IMR-90 (cell line): ENCODE measurements at regions not wholly inside any gene's neighbourhood (a gene's known extent, or its start where the extent isn't known, plus 50 kb on each side); places are given as distances from the start of the nearest gene placed in this dataset.

Experiments
- ATAC-seq: fragments of 200-7000 bp; cut with Tn5 transposase; 2 replicates; pipeline ENCODE4 v1.9.1; 2020; ENCODE audit warnings: low read depth, mild to moderate bottlenecking, moderate library complexity
- BruUV-seq: library from RNA; stranded (reverse); fragments of 400-500 nt; replicated peaks from 2 replicates; lab custom pipeline; 2021; lab: Mats Ljungman, UMichigan
- CTCF ChIA-PET: fragments of 300-600 bp; formaldehyde crosslinking; extraction: SDS; loops from one replicate; lab custom pipeline; 2021; ENCODE audit warnings: antibody characterized with exemption; lab: Yijun Ruan, JAX
- POLR2A ChIA-PET: fragments of 300-600 bp; sonication (Branson Sonifier 250); formaldehyde crosslinking; loops from one replicate; lab custom pipeline; 2022; ENCODE audit warnings: antibody characterized with exemption; ENCODE audit not compliant: unreplicated experiment; lab: Charles Lee
- DNase-seq: peaks from one replicate; pipeline ENCODE4 v3.0.0; 2013
- H2AFZ ChIP-seq: replicated peaks from 2 replicates; pipeline ENCODE3; 2013; ENCODE audit warnings: low read length, mild to moderate bottlenecking; ENCODE audit not compliant: poor library complexity
- H2AK5ac ChIP-seq: 2 replicates; pipeline ENCODE4 v1.6.1; 2013; ENCODE audit warnings: low read depth, low read length, inconsistent platforms
- H2AK9ac ChIP-seq: replicated peaks from 2 replicates; pipeline ENCODE3; 2013; ENCODE audit warnings: mild to moderate bottlenecking, low read depth, low read length, moderate library complexity; ENCODE audit not compliant: poor library complexity
- H2BK120ac ChIP-seq: 2 replicates; pipeline ENCODE4 v1.6.1; 2013; ENCODE audit warnings: low read depth, low read length, inconsistent platforms
- H2BK15ac ChIP-seq: 3 replicates; pipeline ENCODE4 v1.6.1; 2013; ENCODE audit warnings: low read depth, low read length, inconsistent platforms
- H2BK20ac ChIP-seq: 2 replicates; pipeline ENCODE4 v1.6.1; 2013; ENCODE audit warnings: low read depth, mild to moderate bottlenecking, inconsistent platforms, low read length, moderate library complexity
- H2BK5ac ChIP-seq: 2 replicates; pipeline ENCODE4 v1.6.1; 2013; ENCODE audit warnings: mild to moderate bottlenecking, low read depth, low read length, inconsistent platforms; ENCODE audit not compliant: poor library complexity, severe bottlenecking
- H3K14ac ChIP-seq: replicated peaks from 2 replicates; pipeline ENCODE4 v1.6.1; 2013; ENCODE audit warnings: low read depth, low read length, inconsistent platforms
- H3K18ac ChIP-seq: 2 replicates; pipeline ENCODE4 v1.6.1; 2013; ENCODE audit warnings: low read depth, low read length, control low read depth
- H3K23ac ChIP-seq: 2 replicates; pipeline ENCODE4 v1.6.1; 2013; ENCODE audit warnings: low read depth, low read length, inconsistent platforms
- H3K27ac ChIP-seq: 2 replicates; pipeline ENCODE4 v1.5.1; 2013; ENCODE audit warnings: mild to moderate bottlenecking, control low read depth, low read length; ENCODE audit not compliant: insufficient read depth
- H3K27me3 ChIP-seq: 2 replicates; pipeline ENCODE4 v1.6.1; 2013; ENCODE audit warnings: low read length; ENCODE audit not compliant: control insufficient read depth, insufficient read depth
- H3K36me3 ChIP-seq: 2 replicates; pipeline ENCODE4 v1.6.1; 2013; ENCODE audit warnings: low read length, mixed read lengths; ENCODE audit not compliant: control insufficient read depth, insufficient read depth
- H3K4ac ChIP-seq: 2 replicates; pipeline ENCODE4 v1.6.1; 2013; ENCODE audit warnings: low read depth, low read length, inconsistent platforms
- H3K4me1 ChIP-seq: 2 replicates; pipeline ENCODE4 v1.6.1; 2013; ENCODE audit warnings: low read length, mixed read lengths; ENCODE audit not compliant: control insufficient read depth, insufficient read depth
- H3K4me2 ChIP-seq: 2 replicates; pipeline ENCODE4 v1.6.1; 2013; ENCODE audit warnings: low read depth, mild to moderate bottlenecking, control low read depth, low read length, moderate library complexity
- H3K4me3 ChIP-seq: 2 replicates; pipeline ENCODE4 v1.5.1; 2013; ENCODE audit warnings: low read depth, mild to moderate bottlenecking, control low read depth, low read length, moderate library complexity; ENCODE audit not compliant: insufficient read depth
- H3K56ac ChIP-seq: 2 replicates; pipeline ENCODE4 v1.6.1; 2013; ENCODE audit warnings: low read length, inconsistent platforms; ENCODE audit not compliant: insufficient read depth; ENCODE audit errors: extremely low read depth
- H3K79me1 ChIP-seq, 2 experiments: 2 replicates each; pipeline ENCODE4 v1.6.1; 2013; ENCODE audit warnings: low read length in 2 of 2, inconsistent platforms in 1 of 2, low read depth in 1 of 2
- H3K9ac ChIP-seq: 2 replicates; pipeline ENCODE4 v1.6.1; 2013; ENCODE audit warnings: low read depth, low read length, control low read depth
- H3K9me1 ChIP-seq: 2 replicates; pipeline ENCODE4 v1.6.1; 2013; ENCODE audit warnings: low read length, inconsistent platforms; ENCODE audit not compliant: insufficient read depth
- H3K9me3 ChIP-seq: 2 replicates; pipeline ENCODE4 v1.6.1; 2013; ENCODE audit warnings: low read length; ENCODE audit not compliant: control insufficient read depth, insufficient read depth
- H4K20me1 ChIP-seq: 2 replicates; pipeline ENCODE4 v1.6.1; 2013; ENCODE audit warnings: low read length, inconsistent platforms; ENCODE audit not compliant: insufficient read depth
- H4K5ac ChIP-seq: 2 replicates; pipeline ENCODE4 v1.6.1; 2013; ENCODE audit warnings: mild to moderate bottlenecking, low read depth, low read length, control low read depth
- H4K8ac ChIP-seq, 2 experiments: 2 replicates each; pipeline ENCODE4 v1.6.1; 2013; ENCODE audit warnings: low read depth in 2 of 2, low read length in 2 of 2, control low read depth in 1 of 2, inconsistent platforms in 1 of 2
- H4K91ac ChIP-seq: 2 replicates; pipeline ENCODE4 v1.6.1; 2013; ENCODE audit warnings: low read depth, low read length, inconsistent platforms; ENCODE audit not compliant: insufficient read depth
- BHLHE40 ChIP-seq: fragments of 150-350 bp; IDR thresholded peaks from 2 replicates; pipeline ENCODE4 v1.6.1; 2016; ENCODE audit warnings: mild to moderate bottlenecking, low read depth, low read length
- CEBPB ChIP-seq: IDR thresholded peaks from 2 replicates; pipeline ENCODE4 v1.6.1; 2012; ENCODE audit warnings: low read depth, low read length, improper control_type of control experiment
- CHD1 ChIP-seq: IDR thresholded peaks from 2 replicates; pipeline ENCODE4 v1.6.1; 2012; ENCODE audit warnings: low read depth, low read length, improper control_type of control experiment
- MAFK ChIP-seq: IDR thresholded peaks from 2 replicates; pipeline ENCODE4 v1.6.1; 2012; ENCODE audit warnings: low read depth, low read length, improper control_type of control experiment
- RAD21 ChIP-seq: IDR thresholded peaks from 2 replicates; pipeline ENCODE4 v1.6.1; 2012; ENCODE audit warnings: low read length, improper control_type of control experiment
- RFX5 ChIP-seq: IDR thresholded peaks from 2 replicates; pipeline ENCODE4 v1.8.0; 2012; ENCODE audit warnings: low read depth, mild to moderate bottlenecking, low read length, moderate library complexity
- WGBS, 2 experiments: methylation state at CpG; one replicate each; pipeline versions ENCODE4 v1.1.5 to v1.1.7; 2013; ENCODE audit warnings: missing lambda C conversion rate in 2 of 2; ENCODE audit not compliant: insufficient read length in 1 of 2; ENCODE audit errors: extremely low coverage in 2 of 2; 5-methylcytosine and 5-hydroxymethylcytosine counted together
- dilution Hi-C: fragments of 300-500 bp; cut with HindIII; formaldehyde crosslinking; loops from one replicate; pipeline ENCODE4 v1.14.3; 2018; ENCODE audit warnings: low sequenced_read_pairs; ENCODE audit not compliant: unreplicated experiment
- in situ Hi-C: fragments of 300-500 bp; cut with MboI; formaldehyde crosslinking; loops from 3 replicates; pipeline ENCODE4 v1.14.3; 2019; ENCODE audit warnings: low sequenced_read_pairs, inconsistent platforms, mixed read lengths
- intact Hi-C: fragments of 100-400 bp; cut with micrococcal nuclease; formaldehyde crosslinking; loops from 2 replicates; pipeline ENCODE4 v1.10.0; 2022
- TF ChIP-seq, protein P1 (sequence below): conservative IDR thresholded peaks from 2 replicates; pipeline ENCODE4 v1.5.1; 2012; ENCODE audit warnings: mild to moderate bottlenecking, low read depth, low read length, improper control_type of control experiment

DNA sequence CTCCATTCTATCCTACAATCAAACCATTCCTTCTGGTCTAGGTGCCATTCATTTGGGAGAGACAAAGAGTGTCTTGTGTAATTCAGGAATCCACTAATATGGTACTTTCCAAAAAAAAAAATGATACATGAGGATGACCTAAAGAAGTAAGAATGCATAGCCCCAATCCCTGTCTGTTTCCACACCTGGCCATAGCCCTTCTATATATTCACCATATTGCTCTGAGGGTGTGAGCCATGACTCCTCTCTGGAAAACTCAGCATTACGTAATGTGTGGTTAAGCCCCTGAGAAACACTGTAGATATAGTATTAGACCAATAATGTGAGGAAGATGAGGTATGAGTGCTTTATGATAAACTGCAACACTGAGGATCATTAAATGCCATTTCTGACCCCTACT lies 592.7 kb downstream of the INHBA start:
- CTCF ChIA-PET, result no interaction called here
- no peak overlapping the region for H3K9ac ChIP-seq
- in situ Hi-C loops, result no loop called here

More for the DNA sequence above, 592.7 kb downstream of the INHBA start:
- H3K27ac ChIP-seq, result no peak overlapping the region
- H3K36me3 ChIP-seq, result no peaks in the 10 kb centered on the region
- no peak overlapping the region for H4K8ac ChIP-seq
- no peaks in the 10 kb centered on the region for H3K9me1 ChIP-seq
- H3K4me1 ChIP-seq, result peaks cover 8% of the 10 kb centered on the region
- no peak overlapping the region for H3K56ac ChIP-seq
- H2BK120ac ChIP-seq, result no peak overlapping the region
- DNase-seq (peak; percentile 78), ATAC-seq (no peak)
- no peak overlapping the region for H4K5ac ChIP-seq
- no peaks in the 10 kb centered on the region for H4K20me1 ChIP-seq
- no peaks in the 10 kb centered on the region for H3K9me3 ChIP-seq
- H2BK15ac ChIP-seq, result no peak overlapping the region
- H2BK20ac ChIP-seq, result no peak overlapping the region
- no peak overlapping the region for H3K4me2 ChIP-seq
- H2AK5ac ChIP-seq, result no peak overlapping the region
- H2AK9ac ChIP-seq, result no peak overlapping the region
- H2AFZ ChIP-seq, result no peak overlapping the region
- no peak overlapping the region for H3K18ac ChIP-seq
- TF ChIP-seq RFX5, result no peak
- TF ChIP-seq CEBPB, result peak; percentile 76
- TF ChIP-seq BHLHE40, result no peak
- TF ChIP-seq, protein P1, sequence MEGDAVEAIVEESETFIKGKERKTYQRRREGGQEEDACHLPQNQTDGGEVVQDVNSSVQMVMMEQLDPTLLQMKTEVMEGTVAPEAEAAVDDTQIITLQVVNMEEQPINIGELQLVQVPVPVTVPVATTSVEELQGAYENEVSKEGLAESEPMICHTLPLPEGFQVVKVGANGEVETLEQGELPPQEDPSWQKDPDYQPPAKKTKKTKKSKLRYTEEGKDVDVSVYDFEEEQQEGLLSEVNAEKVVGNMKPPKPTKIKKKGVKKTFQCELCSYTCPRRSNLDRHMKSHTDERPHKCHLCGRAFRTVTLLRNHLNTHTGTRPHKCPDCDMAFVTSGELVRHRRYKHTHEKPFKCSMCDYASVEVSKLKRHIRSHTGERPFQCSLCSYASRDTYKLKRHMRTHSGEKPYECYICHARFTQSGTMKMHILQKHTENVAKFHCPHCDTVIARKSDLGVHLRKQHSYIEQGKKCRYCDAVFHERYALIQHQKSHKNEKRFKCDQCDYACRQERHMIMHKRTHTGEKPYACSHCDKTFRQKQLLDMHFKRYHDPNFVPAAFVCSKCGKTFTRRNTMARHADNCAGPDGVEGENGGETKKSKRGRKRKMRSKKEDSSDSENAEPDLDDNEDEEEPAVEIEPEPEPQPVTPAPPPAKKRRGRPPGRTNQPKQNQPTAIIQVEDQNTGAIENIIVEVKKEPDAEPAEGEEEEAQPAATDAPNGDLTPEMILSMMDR, result no peak
- TF ChIP-seq MAFK, result no peak
- no peak for TF ChIP-seq RAD21
- TF ChIP-seq CHD1, result no peak
- H2BK5ac ChIP-seq, result no peak overlapping the region
- dilution Hi-C loops, result no loop called here
- BruUV-seq, result no TSS peak
- H3K27me3 ChIP-seq, result no peaks in the 10 kb centered on the region
- no CpG with 5 or more reads among the region's 1 CpG for WGBS, 2 experiments
- POLR2A ChIA-PET, result no interaction called here
- no peaks in the 10 kb centered on the region for H3K79me1 ChIP-seq
- H3K4me3 ChIP-seq, result no peak overlapping the region
- H4K91ac ChIP-seq, result no peak overlapping the region
- no peak overlapping the region for H3K23ac ChIP-seq
- intact Hi-C loops, result loop anchor here (5.0 kb wide), 1 partner anchor 587 kb away; no protein-coding TSS in a partner anchor
- H3K4ac ChIP-seq, result no peak overlapping the region
- no peak overlapping the region for H3K14ac ChIP-seq
